Psoas muscle (tissue), 7 donors: ENCODE measurements at regions not wholly inside any gene's neighbourhood (a gene's known extent, or its start where the extent isn't known, plus 50 kb on each side); places are given as distances from the start of the nearest gene placed in this dataset.
A peak's percentile ranks its signal among the peaks of the same experiment; 100 is the strongest.

Source experiments
- ATAC-seq, 4 donors: fragments of 200-7000 bp; cut with Tn5 transposase; one replicate each; pipeline ENCODE4 v1.9.1; 2020; ENCODE audit warnings: moderate library complexity in 3 of 4, mild to moderate bottlenecking in 2 of 4
- DNase-seq, 2 donors: peaks; one replicate each; pipeline ENCODE4 v3.0.0-alpha.2; 2020
- H3K27ac ChIP-seq: fragments of 200-600 bp; one replicate; pipeline ENCODE4 v1.8.0; 2022
- H3K27me3 ChIP-seq, 3 donors: fragments of 200-600 bp in 1 of 3; one replicate each; pipeline versions ENCODE4 v1.6.1 to v1.8.0; 2013 to 2022; ENCODE audit warnings: low read length in 2 of 3, mild to moderate bottlenecking in 2 of 3, moderate library complexity in 1 of 3; ENCODE audit not compliant: insufficient read depth in 3 of 3
- H3K36me3 ChIP-seq, 2 donors: fragments of 200-600 bp in 1 of 2; one replicate each; pipeline versions ENCODE4 v1.6.1 to v1.8.0; 2013 to 2022; ENCODE audit warnings: low read depth in 1 of 2, mild to moderate bottlenecking in 1 of 2, moderate library complexity in 1 of 2; ENCODE audit not compliant: insufficient read depth in 1 of 2
- H3K4me1 ChIP-seq: fragments of 200-600 bp; one replicate; pipeline ENCODE4 v1.8.0; 2022
- H3K4me3 ChIP-seq: fragments of 200-600 bp; one replicate; pipeline ENCODE4 v1.8.0; 2022; ENCODE audit warnings: mild to moderate bottlenecking
- H3K9me3 ChIP-seq: fragments of 200-600 bp; one replicate; pipeline ENCODE4 v1.8.0; 2022
- CTCF ChIP-seq: fragments of 200-600 bp; IDR thresholded peaks from one replicate; pipeline ENCODE4 v1.8.0; 2022; ENCODE audit warnings: antibody characterized with exemption
- WGBS, 3 donors: extraction: QIAGEN DNeasy Blood & Tissue Kit; methylation state at CpG; one replicate each; pipeline versions ENCODE4 v1.1.6 to v1.1.7; 2013; 5-methylcytosine and 5-hydroxymethylcytosine counted together
- intact Hi-C, 2 donors: fragments of 100-400 bp; cut with DNase I; formaldehyde crosslinking; loops; one replicate each; pipeline versions ENCODE4 v1.11.0 to v1.14.2; 2022
- donor health status: healthy with polysubstance abuse.
- donor health status: DM: no; HTN: no; CAD: no; lungs with moderate emphysema.
- donor health status: Bipolar disorder and iron deficiency.
- donor health status: healthy.
- donor health status: DM: yes; HTN: yes; CAD: no.
- donor health status: DM: no; HTN: no; CAD: no.
- donor health status: DM: yes; HTN: yes; CAD: no.

DNA sequence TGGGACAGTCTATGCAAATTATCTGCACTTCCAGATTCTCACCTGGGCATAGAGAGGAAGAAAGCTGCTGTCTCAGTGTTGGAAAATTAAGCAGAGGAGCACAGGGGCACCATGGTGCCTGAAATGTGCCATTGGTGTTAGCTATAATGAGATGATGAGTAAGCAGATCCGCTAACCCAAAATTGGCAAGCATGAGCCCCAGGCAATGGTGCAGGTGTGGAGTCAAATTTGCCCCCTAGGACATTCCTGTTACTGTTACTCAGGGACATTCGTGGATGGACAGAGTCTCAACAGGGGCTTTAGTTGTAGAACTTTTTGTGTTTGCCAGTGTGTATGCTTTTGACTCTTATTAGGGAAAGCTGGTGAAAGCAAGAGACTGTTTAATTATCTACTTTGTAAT is 385.2 kb upstream of the KLF6 start:
- peaks cover 4% of the 10 kb centered on the region for H3K9me3 ChIP-seq
- H3K36me3 ChIP-seq = no peaks in the 10 kb centered on the region
- TF ChIP-seq CTCF = no peak
- no peak overlapping the region for H3K4me3 ChIP-seq
- intact Hi-C loops = no loop called here
- WGBS, 3 donors = 84 to 96% (median 89%) methylated on average over 2 of the region's 2 CpGs
- no peaks in the 10 kb centered on the region for H3K4me1 ChIP-seq
- H3K27me3 ChIP-seq = no peaks in the 10 kb centered on the region
- H3K27ac ChIP-seq = no peak overlapping the region
- DNase-seq (no peak), ATAC-seq (no peak)

- intact Hi-C loops = no loop called here
- ATAC-seq = no peak
These were observed 384.4 kb upstream of the KLF6 start for GRCh38 chr10:4169448-4169847.

DNA sequence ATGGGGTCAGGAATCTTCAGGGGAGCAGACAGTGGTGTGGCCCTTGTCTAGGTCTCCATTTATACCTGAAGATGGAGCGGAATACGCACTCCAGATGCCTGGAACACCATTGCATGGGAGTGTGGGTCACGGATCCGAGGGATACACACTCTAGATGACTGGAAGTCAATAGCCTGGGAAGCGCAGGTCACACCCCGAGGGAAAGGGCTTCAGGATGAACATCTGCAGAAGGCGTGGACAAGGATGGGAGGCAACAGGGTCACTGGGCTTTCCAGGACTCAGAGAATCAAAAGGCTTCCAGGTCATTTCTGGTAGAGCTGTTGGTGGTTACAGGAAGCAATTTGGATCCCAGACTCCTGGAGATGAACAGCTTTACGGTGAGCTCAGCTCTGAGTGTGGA is 382.2 kb upstream of the KLF6 start:
- ATAC-seq = no peak
- WGBS, 3 donors = 80 to 82% (median 82%) methylated on average over 8 of the region's 8 CpGs
- Histone ChIP-seq H3K27ac (no peak overlapping the region), H3K27me3 (no peaks in the 10 kb centered on the region), H3K4me3 (no peak overlapping the region), H3K9me3 (peaks cover 3% of the 10 kb centered on the region), H3K4me1 (no peaks in the 10 kb centered on the region), H3K36me3 (no peaks in the 10 kb centered on the region)
- no peak for DNase-seq
- intact Hi-C loops = no loop called here
- TF ChIP-seq CTCF = no peak

More at GRCh38 chr10:4169448-4169847, 384.4 kb upstream of the KLF6 start:
- Histone ChIP-seq H3K9me3 (peaks cover 4% of the 10 kb centered on the region), H3K4me3 (no peak overlapping the region), H3K4me1 (no peaks in the 10 kb centered on the region), H3K27me3 (no peaks in the 10 kb centered on the region), H3K27ac (no peak overlapping the region), H3K36me3 (no peaks in the 10 kb centered on the region)
- DNase-seq = no peak
- no peak for TF ChIP-seq CTCF
- 85 to 100% (median 100%) methylated on average over 1 of the region's 1 CpG for WGBS, 3 donors

DNA sequence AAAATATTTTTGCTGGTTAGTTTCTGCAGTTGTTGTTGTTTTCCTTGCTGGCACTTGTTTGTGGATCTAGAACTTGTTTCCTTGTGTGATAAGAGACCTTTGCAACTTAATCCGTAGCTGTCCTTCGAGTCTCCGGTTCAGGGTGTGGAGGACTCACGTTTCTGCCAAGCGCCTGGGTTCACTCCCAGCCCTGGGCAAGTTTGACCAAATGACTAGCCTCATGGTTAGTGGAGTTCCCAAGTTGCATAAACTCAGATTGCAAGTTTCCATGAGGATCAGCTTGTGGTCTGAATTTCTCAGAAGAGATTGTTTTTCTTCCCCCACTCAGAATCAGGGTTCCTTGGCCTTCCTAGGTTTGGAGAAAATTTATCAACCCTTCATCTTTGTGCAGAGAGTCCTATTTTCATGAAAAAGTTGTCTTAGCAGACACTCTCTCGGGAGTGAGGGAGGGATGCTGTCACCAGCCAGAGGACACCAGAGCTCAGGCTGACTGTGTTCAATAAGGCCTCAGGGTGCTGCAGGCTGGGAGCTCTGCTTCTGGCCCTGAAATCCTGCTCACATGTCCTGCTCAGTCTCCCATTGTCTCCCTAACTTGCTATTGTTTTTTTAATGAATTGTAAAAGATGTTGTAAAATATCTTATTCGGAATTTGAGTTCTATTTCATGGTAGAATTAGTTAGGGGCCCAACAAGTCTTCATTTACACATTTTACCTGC is 377.7 kb upstream of the KLF6 start:
- ATAC-seq (peak in 3 of 4 donors; percentile 36 to 80 (median 71)), DNase-seq (no peak)
- H3K36me3 ChIP-seq = no peaks in the 10 kb centered on the region
- intact Hi-C loops = no loop called here
- no peak overlapping the region for H3K27ac ChIP-seq
- no peak for TF ChIP-seq CTCF
- H3K4me3 ChIP-seq = no peak overlapping the region
- no peaks in the 10 kb centered on the region for H3K4me1 ChIP-seq
- no peaks in the 10 kb centered on the region for H3K9me3 ChIP-seq
- no peaks in the 10 kb centered on the region for H3K27me3 ChIP-seq
- WGBS, 3 donors = 40 to 62% (median 47%) methylated on average over 7 of the region's 7 CpGs

GRCh38 chr10:4159173-4159572 is 374.2 kb upstream of the KLF6 start:
- Histone ChIP-seq H3K4me1 (peaks cover 11% of the 10 kb centered on the region), H3K4me3 (no peak overlapping the region), H3K27me3 (no peaks in the 10 kb centered on the region), H3K27ac (no peak overlapping the region), H3K9me3 (no peaks in the 10 kb centered on the region), H3K36me3 (no peaks in the 10 kb centered on the region)
- no peak for DNase-seq
- no peak for TF ChIP-seq CTCF
- intact Hi-C loops = no loop called here
- 96 to 97% (median 97%) methylated on average over 6 of the region's 6 CpGs for whole genome bisulfite sequencing, 3 donors
- ATAC-seq = no peak
